Fibroblast of mammary gland (primary cell): ENCODE measurements at regions not wholly inside any gene's neighbourhood (a gene's known extent, or its start where the extent isn't known, plus 50 kb on each side); places are given as distances from the start of the nearest gene placed in this dataset.

Source experiments
- DNase-seq: peaks from one replicate; pipeline ENCODE4 v3.0.0-alpha.2; 2010; ENCODE audit warnings: low read depth
- H3K4me3 ChIP-seq: 2 replicates; pipeline ENCODE4 v1.5.1; 2011; ENCODE audit warnings: low read depth, mild to moderate bottlenecking, low read length, moderate library complexity; ENCODE audit not compliant: control insufficient read depth
- CTCF ChIP-seq: conservative IDR thresholded peaks from 2 replicates; pipeline ENCODE4 v1.5.1; 2011; ENCODE audit warnings: low read depth, low read length, inconsistent platforms; ENCODE audit not compliant: control insufficient read depth, insufficient read depth

- no peak for TF ChIP-seq CTCF
- no peak for DNase-seq
- no peak overlapping the region for H3K4me3 ChIP-seq
Observed at GRCh38 chr7:135845415-135846075, 96.9 kb upstream of the FAM180A start.

DNA sequence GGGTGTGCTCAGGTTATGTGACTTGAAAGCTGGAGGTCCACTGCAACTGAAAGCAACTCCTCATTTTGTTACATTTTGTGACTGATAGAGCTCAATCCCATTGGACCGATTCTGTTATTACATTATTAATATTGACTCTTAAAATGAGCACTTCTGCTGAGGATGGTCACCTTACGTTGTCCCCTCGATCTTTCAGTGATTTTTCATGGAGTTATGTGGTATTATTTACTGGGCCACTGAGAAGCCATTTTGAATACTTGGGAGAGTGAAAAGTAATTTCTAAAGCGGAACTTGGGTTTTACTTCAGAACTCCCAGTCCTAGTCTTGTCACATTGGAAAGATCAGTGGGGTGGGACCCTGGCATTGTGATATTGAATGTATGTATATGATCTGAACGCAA is 96.3 kb upstream of the FAM180A start:
- H3K4me3 ChIP-seq, result no peak overlapping the region
- DNase-seq, result no peak
- no peak for TF ChIP-seq CTCF

- no peak for TF ChIP-seq CTCF
- no peak for DNase-seq
Observed at GRCh38 chr7:135843214-135843613, 94.6 kb upstream of the FAM180A start.

DNA sequence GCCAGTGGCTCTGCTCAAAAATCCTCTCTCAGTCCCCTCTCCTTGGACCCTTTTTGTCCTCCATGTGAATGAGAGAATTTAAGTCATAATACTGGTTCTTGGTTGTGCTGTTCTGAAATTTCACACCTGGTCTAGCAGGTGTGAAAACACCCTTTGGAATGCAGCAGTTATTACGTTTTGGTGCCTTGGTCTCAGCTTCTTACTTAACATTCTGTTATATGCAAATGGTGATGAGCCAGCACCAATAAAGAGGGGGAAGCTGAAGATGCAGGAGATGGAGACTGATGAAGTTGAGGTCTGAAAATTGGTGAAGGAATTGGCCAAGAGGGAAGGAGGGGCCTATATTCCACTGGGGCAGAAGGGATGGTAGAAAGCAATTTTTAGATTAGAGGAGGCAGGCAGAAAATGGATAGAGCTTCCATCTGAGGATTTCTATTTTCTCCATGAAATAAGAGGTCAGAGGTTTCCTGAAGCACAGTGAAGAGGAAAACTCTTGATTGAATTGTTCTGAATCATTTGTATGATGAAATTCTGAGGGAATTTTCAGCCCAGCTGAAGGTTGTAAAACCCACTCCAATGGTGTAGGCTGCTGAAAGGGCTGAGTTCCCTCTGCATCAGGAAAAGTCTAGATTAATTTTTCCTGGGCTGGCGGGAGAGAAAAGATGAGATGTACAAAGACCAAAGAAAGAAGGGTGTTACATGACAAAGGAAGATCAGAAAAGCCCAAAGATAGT is 94.0 kb upstream of the FAM180A start:
- no peak for TF ChIP-seq CTCF
- H3K4me3 ChIP-seq, result no peak overlapping the region
- DNase-seq, result peak; percentile 11

More at GRCh38 chr7:135843214-135843613, 94.6 kb upstream of the FAM180A start:
- H3K4me3 ChIP-seq, result no peak overlapping the region

DNA sequence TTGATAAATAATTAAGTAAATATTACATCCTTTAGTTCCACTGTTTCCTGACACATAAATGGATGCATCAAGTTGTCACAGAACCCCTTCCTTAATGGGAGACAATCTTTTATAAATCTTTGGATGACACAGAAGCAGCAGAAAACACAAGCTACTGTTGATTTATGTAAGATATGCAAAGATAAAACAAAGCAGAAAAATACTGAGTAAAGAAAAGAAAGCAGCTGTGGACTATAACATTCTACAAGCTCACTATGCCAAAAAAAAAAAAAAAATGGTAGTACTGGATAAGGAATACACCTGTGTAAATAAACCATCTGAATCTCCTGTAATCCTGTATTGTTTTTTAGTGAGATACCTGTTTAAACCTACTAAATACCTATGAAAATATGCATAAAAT is 92.0 kb upstream of the FAM180A start:
- DNase-seq, result no peak
- no peak overlapping the region for H3K4me3 ChIP-seq
- no peak for TF ChIP-seq CTCF

- DNase-seq, result no peak
- TF ChIP-seq CTCF, result no peak
- H3K4me3 ChIP-seq, result no peak overlapping the region
Observed at GRCh38 chr7:135837675-135838074, 89.1 kb upstream of the FAM180A start.
